ENCODE measurements at regions not wholly inside any gene's neighbourhood (a gene's known extent, or its start where the extent isn't known, plus 50 kb on each side); places are given as distances from the start of the nearest gene placed in this dataset.

DNA sequence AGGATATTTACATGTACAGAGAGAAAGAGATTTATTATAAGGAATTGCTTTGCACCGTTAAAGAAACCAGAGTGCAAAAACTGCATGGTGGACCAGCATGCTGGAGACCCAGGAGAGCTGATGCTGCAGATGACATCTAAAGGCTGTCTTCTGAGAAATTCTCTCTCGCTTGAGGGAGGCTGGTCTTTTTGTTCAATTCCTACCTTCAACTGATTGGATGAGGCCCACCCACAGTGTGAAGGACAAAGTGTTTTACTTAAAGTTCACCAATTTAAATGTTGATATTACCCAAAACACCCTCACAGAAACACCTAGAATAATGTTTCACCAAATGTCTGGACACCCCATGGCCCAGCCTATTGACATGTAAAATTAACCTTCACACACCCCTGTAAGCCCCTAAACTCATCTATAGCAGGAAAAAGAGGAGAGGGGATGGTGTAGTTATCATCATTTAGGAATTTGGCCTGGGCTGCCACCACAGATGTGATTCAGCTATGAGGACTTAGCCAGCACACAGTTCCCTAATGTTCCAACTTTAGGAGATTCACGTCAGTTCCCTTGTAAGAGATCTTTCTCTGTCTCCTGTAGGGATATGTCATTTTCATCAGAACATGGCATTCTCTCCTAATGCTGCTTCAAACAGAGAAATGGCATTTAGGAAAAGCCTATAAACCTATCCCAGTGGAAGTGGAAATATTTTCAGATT lies 358.2 kb upstream of the TLE4 start:
- no peak for TF ChIP-seq EZH2 (IDR thresholded peaks at IDR 0.05; ENCODE audit: borderline replicate concordance, low read length)
- TF ChIP-seq, protein P1, sequence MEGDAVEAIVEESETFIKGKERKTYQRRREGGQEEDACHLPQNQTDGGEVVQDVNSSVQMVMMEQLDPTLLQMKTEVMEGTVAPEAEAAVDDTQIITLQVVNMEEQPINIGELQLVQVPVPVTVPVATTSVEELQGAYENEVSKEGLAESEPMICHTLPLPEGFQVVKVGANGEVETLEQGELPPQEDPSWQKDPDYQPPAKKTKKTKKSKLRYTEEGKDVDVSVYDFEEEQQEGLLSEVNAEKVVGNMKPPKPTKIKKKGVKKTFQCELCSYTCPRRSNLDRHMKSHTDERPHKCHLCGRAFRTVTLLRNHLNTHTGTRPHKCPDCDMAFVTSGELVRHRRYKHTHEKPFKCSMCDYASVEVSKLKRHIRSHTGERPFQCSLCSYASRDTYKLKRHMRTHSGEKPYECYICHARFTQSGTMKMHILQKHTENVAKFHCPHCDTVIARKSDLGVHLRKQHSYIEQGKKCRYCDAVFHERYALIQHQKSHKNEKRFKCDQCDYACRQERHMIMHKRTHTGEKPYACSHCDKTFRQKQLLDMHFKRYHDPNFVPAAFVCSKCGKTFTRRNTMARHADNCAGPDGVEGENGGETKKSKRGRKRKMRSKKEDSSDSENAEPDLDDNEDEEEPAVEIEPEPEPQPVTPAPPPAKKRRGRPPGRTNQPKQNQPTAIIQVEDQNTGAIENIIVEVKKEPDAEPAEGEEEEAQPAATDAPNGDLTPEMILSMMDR (conservative IDR thresholded peaks at IDR 0.05 in 1 of 2, IDR thresholded peaks at IDR 0.05 in 1 of 2; ENCODE audit: extremely low read depth in 1 of 2, insufficient read depth in 1 of 2, low read depth in 1 of 2, low read length in 2 of 2), result no peak
